ENCODE measurements at regions not wholly inside any gene's neighbourhood (a gene's known extent, or its start where the extent isn't known, plus 50 kb on each side); places are given as distances from the start of the nearest gene placed in this dataset.

- no peak for TF ChIP-seq CTCF (conservative IDR thresholded peaks at IDR 0.05; ENCODE audit: low read depth, low read length)
- TF ChIP-seq EZH2 (IDR thresholded peaks at IDR 0.05; ENCODE audit: low read length, unreplicated experiment), result no peak
Measured at GRCh38 chr3:67289626-67290025, 291.5 kb downstream of the KBTBD8 start.

Measured in PC-3 (cell line).